GM06990 (cell line): ENCODE measurements at regions not wholly inside any gene's neighbourhood (a gene's known extent, or its start where the extent isn't known, plus 50 kb on each side); places are given as distances from the start of the nearest gene placed in this dataset.

Experiments
- DNase-seq: peaks from one replicate; pipeline ENCODE4 v3.0.0-alpha.2; 2011; ENCODE audit not compliant: insufficient read length; ENCODE audit errors: extremely low read depth
- H3K27me3 ChIP-seq: replicated peaks from 2 replicates; pipeline ENCODE4 v1.6.0; 2011; ENCODE audit warnings: low read length; ENCODE audit not compliant: control insufficient read depth, insufficient read depth
- H3K36me3 ChIP-seq: 2 replicates; pipeline ENCODE4 v1.5.1; 2011; ENCODE audit warnings: low read length; ENCODE audit not compliant: control insufficient read depth, insufficient read depth
- H3K4me3 ChIP-seq: replicated peaks from 2 replicates; pipeline ENCODE4 v1.5.1; 2011; ENCODE audit warnings: low read depth, mild to moderate bottlenecking, control low read depth, low read length
- CTCF ChIP-seq: IDR thresholded peaks from 2 replicates; pipeline ENCODE4 v1.5.1; 2011; ENCODE audit warnings: low read length, control low read depth, mild to moderate bottlenecking, inconsistent platforms; ENCODE audit not compliant: insufficient read depth, poor library complexity, severe bottlenecking

DNA sequence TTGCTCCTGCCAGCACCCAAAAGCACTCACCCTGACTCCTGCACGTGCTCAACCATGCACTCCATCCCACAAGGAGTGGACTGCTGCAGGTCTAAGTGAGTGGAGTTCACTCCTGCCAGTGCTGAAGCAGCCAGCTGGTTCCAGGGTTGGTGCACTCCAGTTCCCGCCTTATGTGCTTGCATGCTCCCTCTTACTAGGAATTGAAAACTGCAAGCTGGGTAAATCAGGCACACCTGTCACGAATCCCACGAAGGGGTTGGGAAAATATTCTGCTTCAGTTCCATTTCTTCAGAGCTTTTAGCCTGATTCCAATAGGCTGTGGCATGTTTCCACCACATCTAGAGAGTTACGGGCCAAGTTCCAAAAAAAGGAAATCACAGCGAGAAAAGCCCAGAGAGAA is 1365.5 kb upstream of the CHAC2 start:
- Histone ChIP-seq H3K36me3 (no peaks in the 10 kb centered on the region), H3K4me3 (no peak overlapping the region), H3K27me3 (no peaks in the 10 kb centered on the region)
- TF ChIP-seq CTCF = no peak
- no peak for DNase-seq

DNA sequence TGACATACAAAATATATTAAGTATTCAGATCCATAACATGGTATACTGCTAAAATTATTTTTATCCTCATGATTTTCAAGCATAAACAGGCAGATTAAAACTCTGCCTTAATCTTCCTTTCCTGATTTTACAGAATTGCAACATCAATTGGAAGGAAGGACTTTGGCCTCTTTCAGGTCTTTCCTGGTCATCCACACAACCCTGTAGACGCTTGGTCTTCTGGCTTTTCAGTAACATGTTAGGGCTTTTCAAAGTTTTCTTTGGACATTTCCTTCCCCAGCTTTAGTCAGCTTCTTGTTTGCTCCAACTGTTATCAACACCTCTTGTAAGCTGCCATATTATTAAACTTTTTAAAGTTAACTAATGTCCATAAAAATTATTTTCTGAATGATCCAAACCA is 1364.9 kb upstream of the NRXN1 start:
- Histone ChIP-seq H3K36me3 (no peaks in the 10 kb centered on the region), H3K4me3 (no peak overlapping the region), H3K27me3 (no peaks in the 10 kb centered on the region)
- TF ChIP-seq CTCF = no peak
- DNase-seq = no peak

- H3K4me3 ChIP-seq = no peak overlapping the region
- no peak for DNase-seq
- TF ChIP-seq CTCF = no peak
- H3K36me3 ChIP-seq = no peaks in the 10 kb centered on the region
- H3K27me3 ChIP-seq = no peaks in the 10 kb centered on the region
These were observed 1364.0 kb upstream of the NRXN1 start for GRCh38 chr2:52395912-52396311.

DNA sequence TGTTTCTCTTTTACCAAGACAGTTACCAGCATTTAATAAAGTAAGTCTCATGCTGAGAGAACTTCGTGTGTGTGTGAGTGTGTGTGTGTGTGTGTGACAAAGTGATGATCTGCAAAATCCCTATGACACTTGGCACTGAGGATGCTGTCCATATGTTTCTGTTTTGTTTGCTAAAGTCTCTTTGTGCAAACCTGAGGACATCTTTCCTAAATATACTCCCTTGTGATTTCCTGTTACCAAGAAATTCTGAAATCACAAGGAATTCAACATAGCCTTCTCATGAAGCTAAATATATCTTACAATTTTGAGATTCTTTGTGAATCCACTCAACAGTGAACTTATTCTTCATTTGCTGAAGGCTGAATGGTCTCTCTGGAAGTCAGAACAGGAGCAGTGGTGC is 1359.7 kb upstream of the NRXN1 start:
- Histone ChIP-seq H3K36me3 (no peaks in the 10 kb centered on the region), H3K27me3 (no peaks in the 10 kb centered on the region), H3K4me3 (no peak overlapping the region)
- TF ChIP-seq CTCF = no peak
- no peak for DNase-seq

- no peaks in the 10 kb centered on the region for H3K36me3 ChIP-seq
- no peak for TF ChIP-seq CTCF
These were observed 1358.7 kb upstream of the NRXN1 start for GRCh38 chr2:52390651-52391050.

GRCh38 chr2:52387937-52388590 is 1356.1 kb upstream of the NRXN1 start:
- no peaks in the 10 kb centered on the region for H3K27me3 ChIP-seq
- no peak for DNase-seq
- no peak for TF ChIP-seq CTCF

More at GRCh38 chr2:52390651-52391050, 1358.7 kb upstream of the NRXN1 start:
- no peak overlapping the region for H3K4me3 ChIP-seq
- no peaks in the 10 kb centered on the region for H3K27me3 ChIP-seq
- no peak for DNase-seq

More at GRCh38 chr2:52387937-52388590, 1356.1 kb upstream of the NRXN1 start:
- no peaks in the 10 kb centered on the region for H3K36me3 ChIP-seq
- H3K4me3 ChIP-seq = no peak overlapping the region
